ENCODE measurements at regions not wholly inside any gene's neighbourhood (a gene's known extent, or its start where the extent isn't known, plus 50 kb on each side); places are given as distances from the start of the nearest gene placed in this dataset.

DNA sequence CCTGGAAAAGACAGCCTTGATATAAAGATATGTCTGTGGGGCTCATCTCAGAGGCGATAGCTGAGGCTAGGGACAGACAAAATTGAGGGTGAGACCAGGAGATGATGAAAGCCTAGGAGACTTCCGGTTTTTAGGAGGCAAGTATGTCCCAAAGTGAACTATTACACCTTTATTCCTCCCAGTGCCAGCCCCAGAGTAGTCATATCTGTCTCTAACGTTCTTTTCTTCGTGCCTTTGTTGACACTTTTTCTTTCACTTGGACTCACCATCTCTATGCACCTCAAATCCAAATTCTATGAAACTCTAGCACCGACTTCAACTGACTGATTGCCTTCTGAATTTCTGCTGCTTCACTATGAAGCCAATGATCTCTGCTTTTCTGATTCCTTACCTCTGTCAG, 93.8 kb upstream of the RASGRP1 start:
- TF ChIP-seq, protein P1, sequence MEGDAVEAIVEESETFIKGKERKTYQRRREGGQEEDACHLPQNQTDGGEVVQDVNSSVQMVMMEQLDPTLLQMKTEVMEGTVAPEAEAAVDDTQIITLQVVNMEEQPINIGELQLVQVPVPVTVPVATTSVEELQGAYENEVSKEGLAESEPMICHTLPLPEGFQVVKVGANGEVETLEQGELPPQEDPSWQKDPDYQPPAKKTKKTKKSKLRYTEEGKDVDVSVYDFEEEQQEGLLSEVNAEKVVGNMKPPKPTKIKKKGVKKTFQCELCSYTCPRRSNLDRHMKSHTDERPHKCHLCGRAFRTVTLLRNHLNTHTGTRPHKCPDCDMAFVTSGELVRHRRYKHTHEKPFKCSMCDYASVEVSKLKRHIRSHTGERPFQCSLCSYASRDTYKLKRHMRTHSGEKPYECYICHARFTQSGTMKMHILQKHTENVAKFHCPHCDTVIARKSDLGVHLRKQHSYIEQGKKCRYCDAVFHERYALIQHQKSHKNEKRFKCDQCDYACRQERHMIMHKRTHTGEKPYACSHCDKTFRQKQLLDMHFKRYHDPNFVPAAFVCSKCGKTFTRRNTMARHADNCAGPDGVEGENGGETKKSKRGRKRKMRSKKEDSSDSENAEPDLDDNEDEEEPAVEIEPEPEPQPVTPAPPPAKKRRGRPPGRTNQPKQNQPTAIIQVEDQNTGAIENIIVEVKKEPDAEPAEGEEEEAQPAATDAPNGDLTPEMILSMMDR (conservative IDR thresholded peaks at IDR 0.05; ENCODE audit: low read depth, low read length) = no peak
- TF ChIP-seq EZH2 (IDR thresholded peaks at IDR 0.05; ENCODE audit: borderline replicate concordance, low read depth, low read length, poor library complexity, severe bottlenecking) = no peak
